OCI-LY1 (cell line): ENCODE measurements at regions not wholly inside any gene's neighbourhood (a gene's known extent, or its start where the extent isn't known, plus 50 kb on each side); places are given as distances from the start of the nearest gene placed in this dataset.

Source experiments
- H2AFZ ChIP-seq: fragments of 200-600 bp; sonication (generic), shearing (Covaris generic); 2 replicates; pipeline ENCODE4 v1.6.0; 2014; ENCODE audit warnings: antibody characterized with exemption, mild to moderate bottlenecking, low read length
- H3F3A ChIP-seq: fragments of 200-600 bp; sonication (generic), shearing (Covaris generic); 2 replicates; pipeline ENCODE4 v1.6.0; 2014; ENCODE audit warnings: mild to moderate bottlenecking, antibody characterized with exemption, low read length, moderate library complexity; ENCODE audit not compliant: insufficient read depth
- H3K27ac ChIP-seq: fragments of 200-600 bp; sonication (generic); 2 replicates; pipeline ENCODE4 v1.5.1; 2014; ENCODE audit warnings: low read length, mixed run types, mild to moderate bottlenecking, low read depth; ENCODE audit not compliant: poor library complexity, severe bottlenecking
- H3K27me3 ChIP-seq: fragments of 200-600 bp; sonication (generic); 2 replicates; pipeline ENCODE4 v1.6.0; 2014; ENCODE audit warnings: antibody characterized with exemption, mild to moderate bottlenecking, low read length, moderate library complexity; ENCODE audit not compliant: insufficient read depth
- H3K36me3 ChIP-seq: fragments of 200-600 bp; sonication (generic); 2 replicates; pipeline ENCODE4 v1.6.1; 2014; ENCODE audit warnings: mild to moderate bottlenecking, antibody characterized with exemption, low read length, moderate library complexity, mixed read lengths; ENCODE audit not compliant: insufficient read depth
- H3K4me1 ChIP-seq: fragments of 200-600 bp; sonication (generic); 2 replicates; pipeline ENCODE4 v1.5.1; 2014; ENCODE audit warnings: mild to moderate bottlenecking, low read length, moderate library complexity; ENCODE audit not compliant: insufficient read depth, severe bottlenecking
- H3K4me2 ChIP-seq: fragments of 200-600 bp; sonication (generic), shearing (Covaris generic); 2 replicates; pipeline ENCODE4 v1.6.1; 2014; ENCODE audit warnings: low read length
- H3K4me3 ChIP-seq: fragments of 200-600 bp; sonication (generic); 2 replicates; pipeline ENCODE4 v1.5.1; 2014; ENCODE audit warnings: low read length, low read depth, mild to moderate bottlenecking, mixed read lengths; ENCODE audit not compliant: poor library complexity, severe bottlenecking
- H3K79me2 ChIP-seq: fragments of 200-600 bp; shearing (Covaris generic); 2 replicates; pipeline ENCODE4 v1.6.1; 2016; ENCODE audit warnings: mixed run types, low read length, mixed read lengths; ENCODE audit not compliant: insufficient read depth
- H3K9ac ChIP-seq: fragments of 200-600 bp; sonication (generic), shearing (Covaris generic); 2 replicates; pipeline ENCODE4 v1.6.1; 2014; ENCODE audit warnings: mild to moderate bottlenecking, low read length, mixed read lengths
- H3K9me2 ChIP-seq: fragments of 200-600 bp; sonication (generic), shearing (Covaris generic); 2 replicates; pipeline ENCODE4 v1.6.1; 2014; ENCODE audit warnings: low read depth, mild to moderate bottlenecking, low read length, mixed read lengths
- H3K9me3 ChIP-seq: fragments of 200-600 bp; shearing (Covaris generic); 2 replicates; pipeline ENCODE4 v1.6.1; 2014; ENCODE audit warnings: low read length, mixed read lengths
- H4K20me1 ChIP-seq: fragments of 200-600 bp; sonication (generic), shearing (Covaris generic); 2 replicates; pipeline ENCODE4 v1.6.0; 2016; ENCODE audit warnings: mild to moderate bottlenecking, low read length; ENCODE audit not compliant: insufficient read depth
- CTCF ChIP-seq: fragments of 200-600 bp; sonication (generic), shearing (Covaris generic); IDR thresholded peaks from 2 replicates; pipeline ENCODE4 v1.5.1; 2017; ENCODE audit warnings: mild to moderate bottlenecking, antibody characterized with exemption, low read length, moderate library complexity, mixed read lengths
- EZH2 ChIP-seq: fragments of 200-600 bp; sonication (generic), shearing (Covaris generic); IDR thresholded peaks from 2 replicates; pipeline ENCODE4 v1.8.0; 2017; ENCODE audit warnings: borderline replicate concordance, mixed run types, mild to moderate bottlenecking, antibody characterized with exemption, low read length, moderate library complexity, mixed read lengths

- Histone ChIP-seq H3K4me1 (peaks cover 8% of the 10 kb centered on the region), H3K27me3 (no peaks in the 10 kb centered on the region), H3K4me2 (no peak overlapping the region), H3K36me3 (no peaks in the 10 kb centered on the region), H3K9me2 (no peaks in the 10 kb centered on the region), H3K79me2 (no peaks in the 10 kb centered on the region), H3F3A (no peaks in the 10 kb centered on the region), H2AFZ (no peak overlapping the region), H4K20me1 (no peaks in the 10 kb centered on the region), H3K4me3 (no peak overlapping the region), H3K27ac (no peak overlapping the region), H3K9me3 (no peaks in the 10 kb centered on the region), H3K9ac (no peak overlapping the region)
- no peak for TF ChIP-seq EZH2
- no peak for TF ChIP-seq CTCF
Measured at GRCh38 chr4:4671774-4672349, 130.0 kb upstream of the STX18 start.

- Histone ChIP-seq H3K79me2 (no peaks in the 10 kb centered on the region), H3K9me3 (no peaks in the 10 kb centered on the region), H2AFZ (no peak overlapping the region), H3K27me3 (no peaks in the 10 kb centered on the region), H3K27ac (no peak overlapping the region), H3K9ac (no peak overlapping the region), H3K36me3 (no peaks in the 10 kb centered on the region), H3K4me3 (no peak overlapping the region), H3K4me1 (peaks cover 8% of the 10 kb centered on the region), H3K4me2 (no peak overlapping the region), H3F3A (no peaks in the 10 kb centered on the region), H3K9me2 (no peaks in the 10 kb centered on the region), H4K20me1 (no peaks in the 10 kb centered on the region)
- TF ChIP-seq CTCF (no peak), EZH2 (no peak)
Measured at GRCh38 chr4:4670869-4671268, 129.0 kb upstream of the STX18 start.

DNA sequence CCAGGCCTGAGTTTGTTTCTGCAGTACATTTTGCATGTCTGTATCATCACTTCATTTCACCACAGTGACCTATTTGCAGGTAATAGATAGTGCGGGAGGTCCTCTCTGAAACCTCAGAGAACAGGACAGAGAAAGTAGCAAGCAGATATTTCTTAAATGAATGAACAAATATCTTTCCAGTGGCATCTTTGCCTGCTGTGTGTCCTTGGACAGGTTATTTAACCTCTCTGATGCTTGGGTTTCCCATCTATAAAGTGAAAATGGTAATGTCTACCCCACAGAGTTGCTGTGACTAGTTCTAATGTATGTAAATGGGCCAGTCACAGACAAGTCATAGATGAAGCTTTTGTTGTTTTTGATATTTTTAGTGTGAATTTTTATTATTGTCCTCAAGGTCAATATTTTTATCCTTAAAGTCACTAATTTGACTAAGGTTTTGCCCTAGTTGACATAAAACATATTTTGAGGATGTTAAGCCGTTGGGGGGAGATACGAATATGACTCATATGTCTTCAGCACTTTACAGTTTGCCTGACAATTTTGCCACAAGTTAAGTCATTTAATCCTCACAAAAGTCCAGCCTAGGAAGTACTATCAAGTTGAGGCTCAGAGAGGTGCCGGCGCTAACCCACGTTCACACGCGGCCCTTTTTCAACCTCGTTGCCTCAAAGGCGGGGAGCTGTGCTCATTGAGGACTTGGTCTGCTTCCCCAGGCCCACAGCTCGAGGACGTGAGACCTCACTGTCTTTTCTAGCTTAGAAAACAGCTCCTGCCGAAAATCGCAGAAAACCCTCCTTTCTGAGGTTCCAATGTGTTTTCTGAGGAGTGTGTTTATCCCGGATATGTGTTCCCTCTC, 126.7 kb upstream of the STX18 start:
- Histone ChIP-seq H3K9me2 (no peaks in the 10 kb centered on the region), H4K20me1 (no peaks in the 10 kb centered on the region), H3K4me2 (peak overlapping the region; percentile 42; the same call in 1 of the 2 replicates), H3K9ac (no peak overlapping the region), H3K79me2 (no peaks in the 10 kb centered on the region), H3K4me1 (peaks cover 8% of the 10 kb centered on the region), H3K9me3 (no peaks in the 10 kb centered on the region), H2AFZ (no peak overlapping the region), H3F3A (no peaks in the 10 kb centered on the region), H3K27me3 (no peaks in the 10 kb centered on the region), H3K4me3 (no peak overlapping the region), H3K27ac (no peak overlapping the region), H3K36me3 (no peaks in the 10 kb centered on the region)
- TF ChIP-seq EZH2 (no peak), CTCF (no peak)
